Loucy (cell line): ENCODE measurements at regions not wholly inside any gene's neighbourhood (a gene's known extent, or its start where the extent isn't known, plus 50 kb on each side); places are given as distances from the start of the nearest gene placed in this dataset.

ENCODE experiments used
- H2AFZ ChIP-seq: fragments of 200-600 bp; sonication (generic); 2 replicates; pipeline ENCODE4 v1.6.0; 2016; ENCODE audit warnings: antibody characterized with exemption, mild to moderate bottlenecking, low read length, moderate library complexity
- H3F3A ChIP-seq: fragments of 200-600 bp; 2 replicates; pipeline ENCODE4 v1.6.0; 2016; ENCODE audit warnings: antibody characterized with exemption, low read depth, mild to moderate bottlenecking
- H3K27me3 ChIP-seq: fragments of 200-600 bp; sonication (generic); 2 replicates; pipeline ENCODE4 v1.6.1; 2014; ENCODE audit warnings: low read length, mild to moderate bottlenecking; ENCODE audit not compliant: insufficient read depth, poor library complexity, severe bottlenecking
- H3K36me3 ChIP-seq: fragments of 200-600 bp; sonication (generic); 2 replicates; pipeline ENCODE4 v1.6.1; 2016; ENCODE audit warnings: low read length; ENCODE audit not compliant: insufficient read depth
- H3K4me1 ChIP-seq: fragments of 200-600 bp; sonication (generic); 2 replicates; pipeline ENCODE4 v1.5.1; 2014; ENCODE audit warnings: low read length, mild to moderate bottlenecking; ENCODE audit not compliant: insufficient read depth, poor library complexity, severe bottlenecking
- H3K4me2 ChIP-seq: fragments of 200-600 bp; sonication (generic); 2 replicates; pipeline ENCODE4 v1.6.0; 2014; ENCODE audit warnings: antibody characterized with exemption, low read length, low read depth, mild to moderate bottlenecking; ENCODE audit not compliant: poor library complexity, severe bottlenecking
- H3K4me3 ChIP-seq: fragments of 200-600 bp; sonication (generic); 2 replicates; pipeline ENCODE4 v1.5.1; 2014; ENCODE audit warnings: low read length, mild to moderate bottlenecking, mixed read lengths; ENCODE audit not compliant: poor library complexity, severe bottlenecking
- H3K79me2 ChIP-seq: fragments of 200-600 bp; sonication (generic); 2 replicates; pipeline ENCODE4 v1.6.1; 2014; ENCODE audit warnings: low read length; ENCODE audit not compliant: insufficient read depth
- H3K9ac ChIP-seq: fragments of 200-600 bp; sonication (generic); 2 replicates; pipeline ENCODE4 v1.6.0; 2014; ENCODE audit warnings: mild to moderate bottlenecking, low read depth, low read length, moderate library complexity; ENCODE audit not compliant: poor library complexity, severe bottlenecking
- H3K9me2 ChIP-seq: fragments of 200-600 bp; sonication (generic); replicated peaks from 2 replicates; pipeline ENCODE4 v1.6.1; 2016; ENCODE audit warnings: low read depth, low read length, mixed read lengths
- H3K9me3 ChIP-seq: fragments of 200-600 bp; sonication (generic); 2 replicates; pipeline ENCODE4 v1.6.1; 2014; ENCODE audit warnings: mild to moderate bottlenecking, antibody characterized with exemption, low read length, low read depth; ENCODE audit not compliant: insufficient read depth
- H4K20me1 ChIP-seq: fragments of 200-600 bp; sonication (generic); 2 replicates; pipeline ENCODE4 v1.6.0; 2014; ENCODE audit warnings: antibody characterized with exemption, low read length, mild to moderate bottlenecking; ENCODE audit not compliant: insufficient read depth, poor library complexity, severe bottlenecking
- CTCF ChIP-seq: fragments of 200-600 bp; sonication (generic); conservative IDR thresholded peaks from 2 replicates; pipeline ENCODE4 v1.5.1; 2014; ENCODE audit warnings: mild to moderate bottlenecking, antibody characterized with exemption, low read length
- EZH2phosphoT487 ChIP-seq: fragments of 200-600 bp; IDR thresholded peaks from 2 replicates; pipeline ENCODE4 v1.6.1; 2018; ENCODE audit warnings: antibody characterized with exemption, mild to moderate bottlenecking, moderate library complexity, borderline replicate concordance

GRCh38 chr9:93862877-93863545, 92.1 kb downstream of the BARX1 start:
- H4K20me1 ChIP-seq = no peaks in the 10 kb centered on the region
- H3K9me3 ChIP-seq = peaks cover 6% of the 10 kb centered on the region; the same call in 1 of the 2 replicates
- no peak overlapping the region for H3K4me2 ChIP-seq
- no peak overlapping the region for H3K9ac ChIP-seq
- H3K4me1 ChIP-seq = no peaks in the 10 kb centered on the region
- no peaks in the 10 kb centered on the region for H3K9me2 ChIP-seq
- no peaks in the 10 kb centered on the region for H3K27me3 ChIP-seq
- no peaks in the 10 kb centered on the region for H3K79me2 ChIP-seq
- H3K36me3 ChIP-seq = no peaks in the 10 kb centered on the region
- TF ChIP-seq EZH2phosphoT487 (no peak), CTCF (no peak)
- H3K4me3 ChIP-seq = no peak overlapping the region
- H2AFZ ChIP-seq = no peak overlapping the region
- H3F3A ChIP-seq = no peaks in the 10 kb centered on the region

GRCh38 chr9:93861736-93862358, 93.3 kb downstream of the BARX1 start:
- Histone ChIP-seq H3F3A (no peaks in the 10 kb centered on the region), H2AFZ (no peak overlapping the region), H4K20me1 (no peaks in the 10 kb centered on the region), H3K27me3 (no peaks in the 10 kb centered on the region), H3K9me3 (peaks cover 6% of the 10 kb centered on the region; the same call in 1 of the 2 replicates), H3K9me2 (no peaks in the 10 kb centered on the region), H3K79me2 (no peaks in the 10 kb centered on the region), H3K4me3 (no peak overlapping the region), H3K4me1 (no peaks in the 10 kb centered on the region), H3K9ac (no peak overlapping the region), H3K4me2 (no peak overlapping the region), H3K36me3 (no peaks in the 10 kb centered on the region)
- TF ChIP-seq EZH2phosphoT487 (no peak), CTCF (no peak)

DNA sequence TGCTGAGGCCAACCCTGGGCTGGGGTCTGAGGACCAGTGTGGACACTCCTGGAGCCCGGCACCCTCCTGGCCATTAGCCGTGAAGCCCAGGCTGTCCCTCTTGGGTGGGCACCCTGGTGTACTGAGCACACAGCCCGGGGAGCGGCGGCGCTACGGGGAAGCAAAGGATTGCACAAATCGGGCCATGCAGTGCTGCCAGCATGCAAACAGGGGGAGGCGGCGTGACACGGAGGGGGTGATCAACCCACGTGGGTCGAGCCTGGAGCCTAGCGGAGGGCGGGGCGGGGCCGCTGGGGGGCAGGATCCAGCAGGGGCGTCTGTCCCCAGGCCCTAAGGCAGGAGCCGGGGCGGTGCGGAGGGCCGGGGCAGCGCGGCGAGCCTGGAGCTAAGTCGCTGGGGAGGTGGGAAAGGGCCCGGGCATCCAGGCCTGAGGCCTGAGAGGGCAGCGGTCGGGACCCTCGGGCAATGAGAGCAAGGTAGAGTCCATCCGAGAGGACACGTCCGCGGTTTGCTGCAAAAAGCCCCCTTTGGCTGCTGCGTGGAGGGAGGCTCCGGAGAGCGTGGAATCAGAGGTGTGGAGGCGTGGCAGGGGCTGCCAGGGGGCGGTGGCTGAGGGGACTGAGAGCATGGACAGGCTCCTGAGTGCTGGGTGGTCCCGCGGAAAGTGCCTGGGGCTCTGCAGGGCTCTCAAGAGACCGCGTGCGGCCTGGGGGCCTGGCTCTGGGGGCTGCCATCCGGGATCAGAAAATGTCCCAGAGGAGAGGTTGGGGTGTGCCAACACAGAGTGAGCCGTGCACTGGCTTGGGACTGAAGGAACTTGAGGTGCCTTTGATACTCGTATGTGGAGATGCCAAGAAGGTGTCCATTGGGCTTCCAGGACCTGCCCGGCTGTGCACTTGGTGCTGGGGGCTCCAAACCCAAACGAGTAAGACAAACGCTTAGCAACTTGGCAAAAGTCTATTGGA, 94.2 kb downstream of the BARX1 start:
- no peaks in the 10 kb centered on the region for H3F3A ChIP-seq
- H3K4me1 ChIP-seq = no peaks in the 10 kb centered on the region
- no peak overlapping the region for H3K4me3 ChIP-seq
- H4K20me1 ChIP-seq = no peaks in the 10 kb centered on the region
- H2AFZ ChIP-seq = no peak overlapping the region
- TF ChIP-seq EZH2phosphoT487 (no peak), CTCF (no peak)
- no peaks in the 10 kb centered on the region for H3K9me2 ChIP-seq
- H3K9ac ChIP-seq = no peak overlapping the region
- H3K36me3 ChIP-seq = no peaks in the 10 kb centered on the region
- no peak overlapping the region for H3K4me2 ChIP-seq
- H3K9me3 ChIP-seq = peaks cover 6% of the 10 kb centered on the region; the same call in 1 of the 2 replicates
- no peaks in the 10 kb centered on the region for H3K27me3 ChIP-seq
- H3K79me2 ChIP-seq = no peaks in the 10 kb centered on the region
